ENCODE measurements at regions not wholly inside any gene's neighbourhood (a gene's known extent, or its start where the extent isn't known, plus 50 kb on each side); places are given as distances from the start of the nearest gene placed in this dataset.

DNA sequence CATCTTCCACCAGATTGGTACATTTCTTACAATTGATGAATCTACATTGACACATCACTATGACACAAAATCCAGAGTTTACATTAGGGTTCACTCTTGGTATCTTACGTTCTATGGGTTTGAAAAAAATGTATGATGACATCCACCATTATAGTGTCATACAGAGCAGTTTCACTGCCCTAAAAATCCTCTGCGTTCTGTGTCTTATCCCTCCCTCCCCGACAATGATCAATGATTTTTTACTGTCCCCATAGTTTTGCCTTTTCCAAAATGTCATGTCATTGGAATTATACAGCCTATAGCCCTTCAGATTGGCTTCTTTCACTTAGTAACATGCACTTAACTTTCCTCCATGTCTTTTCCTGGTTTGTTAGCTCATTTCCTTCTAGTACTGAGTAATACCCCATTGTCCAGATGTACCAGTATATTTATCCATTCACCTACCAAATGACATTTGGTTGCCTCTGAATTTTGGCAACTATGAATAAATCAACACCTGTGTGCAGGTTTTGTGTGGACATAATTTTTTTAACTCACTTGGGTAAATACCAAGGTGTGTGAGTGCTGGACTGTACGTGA is 80.9 kb upstream of the CDC42BPA start:
- no peak overlapping the region for H3K4me3 ChIP-seq (ENCODE audit: low read length in 3 of 3)
- H3K27ac ChIP-seq (ENCODE audit: low read depth, low read length): no peak overlapping the region
- H3K9ac ChIP-seq (ENCODE audit: low read depth in 1 of 3, low read length in 3 of 3): no peak overlapping the region
- H3K36me3 ChIP-seq (ENCODE audit: control insufficient read depth in 3 of 3, insufficient read depth in 3 of 3, low read length in 3 of 3): no peaks in the 10 kb centered on the region
- no peaks in the 10 kb centered on the region for H3K9me3 ChIP-seq (ENCODE audit: control insufficient read depth in 3 of 3, low read length in 3 of 3)
- no peaks in the 10 kb centered on the region for H3K27me3 ChIP-seq (ENCODE audit: control insufficient read depth in 3 of 3, insufficient read depth in 3 of 3, low read length in 3 of 3)
- H3K4me1 ChIP-seq (ENCODE audit: control insufficient read depth in 3 of 3, insufficient read depth in 3 of 3, low read length in 3 of 3): no peaks in the 10 kb centered on the region

DNA sequence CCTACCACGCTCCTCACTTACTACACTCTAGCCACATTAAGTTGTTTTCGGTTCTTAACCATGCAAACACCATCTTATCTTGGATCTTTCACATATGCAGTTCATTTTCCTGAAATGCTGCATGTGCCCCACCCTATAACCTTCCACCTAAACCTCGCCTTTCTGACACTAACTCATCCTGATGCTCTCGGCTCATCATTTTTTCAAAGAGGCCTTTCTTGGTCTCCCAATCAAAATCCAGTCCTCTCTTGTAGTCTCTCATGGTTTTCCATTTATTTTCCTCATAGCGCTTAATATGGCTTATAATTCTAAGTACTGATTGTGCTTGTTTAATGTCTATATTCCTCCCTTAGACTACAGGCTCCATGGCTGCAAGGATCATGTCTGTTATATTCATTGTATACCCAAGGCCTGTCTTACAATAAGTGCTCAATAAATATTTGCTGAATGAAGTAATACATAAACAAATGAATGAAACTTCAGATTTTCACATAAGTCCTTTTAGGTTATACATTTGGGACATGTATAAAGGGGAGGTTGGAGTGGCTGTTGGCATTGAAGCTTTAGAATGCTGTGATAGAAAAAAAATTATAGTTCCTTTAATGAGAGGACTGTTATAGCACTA is 79.2 kb upstream of the CDC42BPA start:
- no peaks in the 10 kb centered on the region for H3K9me3 ChIP-seq (ENCODE audit: control insufficient read depth in 3 of 3, low read length in 3 of 3)
- no peaks in the 10 kb centered on the region for H3K36me3 ChIP-seq (ENCODE audit: control insufficient read depth in 3 of 3, insufficient read depth in 3 of 3, low read length in 3 of 3)
- H3K27me3 ChIP-seq (ENCODE audit: control insufficient read depth in 3 of 3, insufficient read depth in 3 of 3, low read length in 3 of 3): no peaks in the 10 kb centered on the region
- H3K4me3 ChIP-seq (ENCODE audit: low read length in 3 of 3): no peak overlapping the region
- H3K4me1 ChIP-seq (ENCODE audit: control insufficient read depth in 3 of 3, insufficient read depth in 3 of 3, low read length in 3 of 3): no peaks in the 10 kb centered on the region
- H3K27ac ChIP-seq (ENCODE audit: low read depth, low read length): no peak overlapping the region
- no peak overlapping the region for H3K9ac ChIP-seq (ENCODE audit: low read depth in 1 of 3, low read length in 3 of 3)

DNA sequence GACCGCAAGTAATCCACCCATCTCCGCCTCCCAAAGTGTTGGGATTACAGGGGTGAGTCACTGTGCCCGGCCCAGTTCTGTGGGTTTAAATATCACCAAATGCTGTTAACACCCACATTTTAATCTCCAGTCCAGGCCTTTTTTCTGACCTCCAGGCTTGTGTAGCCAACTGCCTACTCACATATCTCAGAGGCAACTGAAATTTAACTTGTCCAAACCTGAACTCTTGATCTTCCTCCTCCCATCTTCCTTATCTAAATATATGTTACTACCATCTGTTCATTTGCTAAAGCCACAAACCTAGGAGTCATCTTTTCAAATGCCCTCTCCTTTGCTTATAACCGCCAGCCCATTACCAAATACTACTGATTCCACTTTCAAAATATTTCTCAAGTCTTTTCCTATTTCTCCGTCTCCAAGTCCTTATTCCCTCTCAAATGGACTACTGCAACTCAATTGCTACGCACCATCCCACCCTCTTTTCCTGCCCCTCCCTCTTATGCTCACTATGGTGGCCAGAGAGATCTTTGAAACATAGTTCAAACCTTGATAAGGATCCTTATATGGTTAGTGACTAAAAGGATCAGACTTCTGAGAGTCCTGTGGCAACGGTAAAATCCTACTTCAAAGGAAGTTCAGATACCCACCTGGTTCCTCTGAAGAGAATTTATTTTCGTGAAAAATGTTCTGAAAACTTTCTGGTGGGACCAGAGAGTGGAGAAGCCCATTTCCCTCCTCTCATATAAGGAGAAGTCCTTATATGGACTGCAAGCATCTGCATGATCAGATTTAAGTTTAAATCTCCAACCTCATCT is 78.5 kb upstream of the CDC42BPA start:
- H3K9me3 ChIP-seq (ENCODE audit: control insufficient read depth in 3 of 3, low read length in 3 of 3): no peaks in the 10 kb centered on the region

DNA sequence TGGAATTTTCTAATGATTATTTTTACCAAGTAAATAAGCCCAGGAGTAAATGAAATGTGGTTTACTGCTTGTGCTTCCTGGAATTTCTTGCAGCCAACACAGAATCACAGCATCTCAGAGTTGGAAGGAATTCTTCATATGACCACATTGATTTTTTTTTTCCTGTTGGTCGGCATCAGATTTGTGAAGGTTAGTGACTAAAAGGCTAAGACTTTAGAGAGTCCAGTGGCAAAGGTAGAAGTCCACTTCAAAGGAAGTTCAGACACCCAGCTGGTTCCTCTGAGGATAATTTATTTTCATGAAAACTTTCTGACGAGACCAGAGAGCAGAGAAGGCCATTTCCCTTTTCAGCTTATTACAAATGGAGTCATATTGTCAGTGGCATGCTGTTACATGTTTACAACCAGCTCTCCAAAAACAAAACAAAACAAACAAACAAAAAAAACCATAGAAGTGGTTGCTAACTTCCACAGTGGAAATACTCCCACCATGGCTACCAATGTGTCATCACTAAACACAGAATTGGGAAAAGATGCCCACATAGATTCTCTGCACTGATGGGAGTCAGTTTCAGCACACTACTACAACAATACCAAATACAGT is 77.2 kb upstream of the CDC42BPA start:
- H3K27ac ChIP-seq (ENCODE audit: low read depth, low read length): no peak overlapping the region
- no peaks in the 10 kb centered on the region for H3K4me1 ChIP-seq (ENCODE audit: control insufficient read depth in 3 of 3, insufficient read depth in 3 of 3, low read length in 3 of 3)
- H3K27me3 ChIP-seq (ENCODE audit: control insufficient read depth in 3 of 3, insufficient read depth in 3 of 3, low read length in 3 of 3): no peaks in the 10 kb centered on the region
- no peaks in the 10 kb centered on the region for H3K36me3 ChIP-seq (ENCODE audit: control insufficient read depth in 3 of 3, insufficient read depth in 3 of 3, low read length in 3 of 3)
- no peaks in the 10 kb centered on the region for H3K9me3 ChIP-seq (ENCODE audit: control insufficient read depth in 3 of 3, low read length in 3 of 3)
- H3K4me3 ChIP-seq (ENCODE audit: low read length in 3 of 3): no peak overlapping the region
- H3K9ac ChIP-seq (ENCODE audit: low read depth in 1 of 3, low read length in 3 of 3): no peak overlapping the region

More for the DNA sequence above, 78.5 kb upstream of the CDC42BPA start:
- H3K4me3 ChIP-seq (ENCODE audit: low read length in 3 of 3): no peak overlapping the region
- H3K4me1 ChIP-seq (ENCODE audit: control insufficient read depth in 3 of 3, insufficient read depth in 3 of 3, low read length in 3 of 3): no peaks in the 10 kb centered on the region
- no peaks in the 10 kb centered on the region for H3K36me3 ChIP-seq (ENCODE audit: control insufficient read depth in 3 of 3, insufficient read depth in 3 of 3, low read length in 3 of 3)
- no peaks in the 10 kb centered on the region for H3K27me3 ChIP-seq (ENCODE audit: control insufficient read depth in 3 of 3, insufficient read depth in 3 of 3, low read length in 3 of 3)
- no peak overlapping the region for H3K9ac ChIP-seq (ENCODE audit: low read depth in 1 of 3, low read length in 3 of 3)
- no peak overlapping the region for H3K27ac ChIP-seq (ENCODE audit: low read depth, low read length)

DNA sequence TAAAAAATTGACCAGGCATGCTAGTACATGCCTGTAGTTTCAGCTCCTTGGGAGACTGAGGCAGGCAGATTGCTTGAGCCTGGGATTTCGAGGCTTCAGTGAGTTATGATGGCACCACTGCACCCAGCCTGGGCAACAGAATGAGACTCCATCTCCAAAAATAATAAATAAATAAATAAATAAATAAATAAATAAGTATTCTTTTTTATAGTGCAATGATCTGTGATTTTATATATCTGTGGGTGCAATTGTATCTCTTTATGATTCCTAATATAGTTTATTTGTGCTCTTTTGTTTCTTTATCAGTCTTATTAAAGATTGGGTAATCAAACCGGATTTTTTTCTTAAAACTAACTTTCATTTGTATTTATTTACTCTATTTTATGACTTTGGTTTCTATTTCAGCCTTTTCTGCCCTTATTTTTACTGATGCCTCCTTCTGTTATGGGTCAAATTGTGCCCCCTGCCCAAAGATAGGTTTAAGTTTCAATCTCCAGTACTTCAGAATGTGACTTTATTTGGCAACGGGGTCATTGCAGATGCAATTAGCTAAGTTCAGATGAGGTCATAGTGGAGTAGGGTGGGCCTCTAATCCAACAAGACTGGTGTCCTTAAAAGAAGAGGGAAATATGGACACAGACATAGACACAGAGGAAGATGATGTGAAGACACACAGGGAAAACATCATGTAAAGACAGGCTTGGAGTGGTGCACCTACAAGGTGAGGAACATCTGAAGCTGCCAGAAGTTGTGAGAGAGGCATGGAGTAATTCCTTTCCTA is 74.9 kb upstream of the CDC42BPA start:
- Histone ChIP-seq H3K4me3 (ENCODE audit: low read length in 3 of 3) (no peak overlapping the region), H3K4me1 (ENCODE audit: control insufficient read depth in 3 of 3, insufficient read depth in 3 of 3, low read length in 3 of 3) (no peaks in the 10 kb centered on the region), H3K9ac (ENCODE audit: low read depth in 1 of 3, low read length in 3 of 3) (no peak overlapping the region), H3K9me3 (ENCODE audit: control insufficient read depth in 3 of 3, low read length in 3 of 3) (no peaks in the 10 kb centered on the region), H3K27me3 (ENCODE audit: control insufficient read depth in 3 of 3, insufficient read depth in 3 of 3, low read length in 3 of 3) (no peaks in the 10 kb centered on the region), H3K27ac (ENCODE audit: low read depth, low read length) (no peak overlapping the region), H3K36me3 (ENCODE audit: control insufficient read depth in 3 of 3, insufficient read depth in 3 of 3, low read length in 3 of 3) (no peaks in the 10 kb centered on the region)

DNA sequence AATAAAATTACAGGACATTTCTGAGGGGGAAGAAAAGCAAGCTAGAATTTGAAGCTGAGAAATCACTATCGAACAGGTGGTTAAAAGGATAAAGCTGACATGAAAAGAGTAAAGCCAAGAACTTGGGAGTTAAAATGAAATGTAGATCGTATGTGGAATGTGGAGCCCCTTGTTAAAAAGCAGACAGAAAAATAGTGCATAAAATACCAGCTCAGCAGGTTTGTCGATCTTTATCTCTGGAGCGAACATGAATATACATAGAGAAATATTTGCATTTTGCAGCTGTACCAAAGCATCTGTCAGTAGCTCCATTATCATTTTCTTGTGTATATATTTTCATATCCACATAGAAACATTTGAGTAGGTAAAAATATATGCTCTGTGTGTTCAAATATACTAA is 73.6 kb upstream of the CDC42BPA start:
- Histone ChIP-seq H3K9me3 (ENCODE audit: control insufficient read depth in 3 of 3, low read length in 3 of 3) (no peaks in the 10 kb centered on the region), H3K9ac (ENCODE audit: low read depth in 1 of 3, low read length in 3 of 3) (no peak overlapping the region), H3K36me3 (ENCODE audit: control insufficient read depth in 3 of 3, insufficient read depth in 3 of 3, low read length in 3 of 3) (no peaks in the 10 kb centered on the region), H3K4me1 (ENCODE audit: control insufficient read depth in 3 of 3, insufficient read depth in 3 of 3, low read length in 3 of 3) (no peaks in the 10 kb centered on the region), H3K4me3 (ENCODE audit: low read length in 3 of 3) (no peak overlapping the region), H3K27me3 (ENCODE audit: control insufficient read depth in 3 of 3, insufficient read depth in 3 of 3, low read length in 3 of 3) (no peaks in the 10 kb centered on the region), H3K27ac (ENCODE audit: low read depth, low read length) (no peak overlapping the region)

DNA sequence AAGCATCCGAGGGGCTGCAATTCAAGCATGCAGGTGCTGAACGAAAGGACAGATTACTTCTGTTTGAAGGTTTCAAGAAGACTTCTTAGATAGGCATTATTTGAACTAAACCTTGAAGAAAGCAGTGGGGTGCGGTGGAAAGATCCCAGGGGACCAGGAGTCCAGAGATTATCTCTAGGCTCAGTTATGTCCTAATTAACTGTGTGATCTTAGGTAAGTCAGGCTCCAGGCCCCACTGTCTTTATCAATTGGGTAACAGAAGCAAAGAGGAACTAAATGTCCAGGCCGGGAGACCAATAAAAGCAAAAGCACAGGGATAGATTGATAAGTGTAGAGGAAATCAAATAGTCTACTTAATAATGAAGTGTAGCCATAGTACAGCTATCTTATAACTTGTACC is 72.9 kb upstream of the CDC42BPA start:
- no peak overlapping the region for H3K9ac ChIP-seq (ENCODE audit: low read depth in 1 of 3, low read length in 3 of 3)
- no peaks in the 10 kb centered on the region for H3K36me3 ChIP-seq (ENCODE audit: control insufficient read depth in 3 of 3, insufficient read depth in 3 of 3, low read length in 3 of 3)
- H3K9me3 ChIP-seq (ENCODE audit: control insufficient read depth in 3 of 3, low read length in 3 of 3): no peaks in the 10 kb centered on the region

DNA sequence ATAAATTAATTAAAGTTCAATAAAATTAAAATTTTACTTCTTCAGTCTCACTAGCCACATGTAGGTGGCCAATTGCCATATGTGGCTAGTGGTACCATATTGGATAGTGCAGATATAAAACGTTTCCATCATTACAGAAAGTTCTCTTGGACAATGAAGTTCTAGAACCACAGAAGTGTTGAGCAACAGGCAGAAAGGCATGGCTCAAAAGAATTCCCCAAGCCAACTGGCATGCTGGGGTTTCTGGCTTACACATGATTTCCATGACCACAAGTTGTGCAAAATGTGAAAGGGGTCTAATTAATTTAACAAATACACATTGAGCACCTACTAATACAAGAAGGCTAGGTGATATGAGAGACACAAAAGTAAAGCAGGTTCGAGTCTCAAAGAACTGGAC is 72.2 kb upstream of the CDC42BPA start:
- Histone ChIP-seq H3K9ac (ENCODE audit: low read depth in 1 of 3, low read length in 3 of 3) (no peak overlapping the region), H3K27ac (ENCODE audit: low read depth, low read length) (no peak overlapping the region), H3K9me3 (ENCODE audit: control insufficient read depth in 3 of 3, low read length in 3 of 3) (no peaks in the 10 kb centered on the region), H3K4me1 (ENCODE audit: control insufficient read depth in 3 of 3, insufficient read depth in 3 of 3, low read length in 3 of 3) (no peaks in the 10 kb centered on the region), H3K27me3 (ENCODE audit: control insufficient read depth in 3 of 3, insufficient read depth in 3 of 3, low read length in 3 of 3) (no peaks in the 10 kb centered on the region), H3K36me3 (ENCODE audit: control insufficient read depth in 3 of 3, insufficient read depth in 3 of 3, low read length in 3 of 3) (no peaks in the 10 kb centered on the region), H3K4me3 (ENCODE audit: low read length in 3 of 3) (no peak overlapping the region)

More for the DNA sequence above, 72.9 kb upstream of the CDC42BPA start:
- H3K27me3 ChIP-seq (ENCODE audit: control insufficient read depth in 3 of 3, insufficient read depth in 3 of 3, low read length in 3 of 3): no peaks in the 10 kb centered on the region
- H3K4me3 ChIP-seq (ENCODE audit: low read length in 3 of 3): no peak overlapping the region
- H3K4me1 ChIP-seq (ENCODE audit: control insufficient read depth in 3 of 3, insufficient read depth in 3 of 3, low read length in 3 of 3): no peaks in the 10 kb centered on the region
- H3K27ac ChIP-seq (ENCODE audit: low read depth, low read length): no peak overlapping the region

DNA sequence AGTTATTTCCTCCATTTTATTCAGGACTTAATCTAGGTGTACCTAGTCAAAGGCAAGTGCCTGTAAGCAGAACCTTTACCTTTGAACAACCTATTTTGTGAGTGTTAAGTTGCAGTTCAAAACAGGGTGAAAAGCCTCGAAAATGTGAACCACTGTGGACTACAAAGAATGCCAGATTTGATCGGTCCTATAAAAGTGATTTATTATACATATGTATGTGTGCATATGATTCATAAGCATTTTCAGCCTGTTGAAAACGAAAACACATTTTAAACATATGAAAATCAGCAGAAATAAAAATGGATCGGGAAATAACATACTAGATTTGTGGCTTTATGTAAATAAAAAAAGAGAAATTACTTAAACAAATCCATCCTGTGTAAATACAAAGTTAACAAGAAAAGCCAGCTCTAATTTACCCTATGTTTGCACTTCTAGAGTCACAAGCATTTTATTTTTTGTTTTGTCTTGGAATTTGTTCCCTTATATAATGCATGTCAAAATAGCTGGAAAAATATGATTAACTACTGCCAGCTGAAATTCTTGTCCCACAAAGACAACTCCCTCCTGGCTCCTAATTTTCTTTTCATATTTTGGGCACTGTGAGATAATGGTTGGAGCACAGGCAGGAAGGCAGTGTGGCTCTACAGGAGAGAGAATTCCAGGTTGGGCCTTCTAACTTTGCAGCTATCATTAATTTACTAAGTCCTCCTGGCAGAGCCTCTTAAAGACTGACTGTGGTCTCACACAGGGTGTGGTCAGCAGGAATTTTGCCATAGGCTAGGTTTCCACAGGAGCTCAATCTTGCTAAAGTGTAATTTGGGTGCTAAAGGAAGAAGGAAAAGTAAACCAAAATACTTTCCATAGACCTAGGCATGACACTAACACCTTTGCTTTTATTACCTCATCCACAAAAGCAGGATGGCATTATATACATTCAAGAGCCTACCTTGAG is 70.2 kb upstream of the CDC42BPA start:
- H3K4me3 ChIP-seq (ENCODE audit: low read length in 3 of 3): no peak overlapping the region
- no peaks in the 10 kb centered on the region for H3K4me1 ChIP-seq (ENCODE audit: control insufficient read depth in 3 of 3, insufficient read depth in 3 of 3, low read length in 3 of 3)
- H3K9ac ChIP-seq (ENCODE audit: low read depth in 1 of 3, low read length in 3 of 3): no peak overlapping the region
- H3K27me3 ChIP-seq (ENCODE audit: control insufficient read depth in 3 of 3, insufficient read depth in 3 of 3, low read length in 3 of 3): no peaks in the 10 kb centered on the region
- H3K36me3 ChIP-seq (ENCODE audit: control insufficient read depth in 3 of 3, insufficient read depth in 3 of 3, low read length in 3 of 3): no peaks in the 10 kb centered on the region
- H3K27ac ChIP-seq (ENCODE audit: low read depth, low read length): no peak overlapping the region
- no peaks in the 10 kb centered on the region for H3K9me3 ChIP-seq (ENCODE audit: control insufficient read depth in 3 of 3, low read length in 3 of 3)

All from skeletal muscle tissue (tissue), 3 donors.